Liver (tissue), 8 donors: ENCODE measurements at regions not wholly inside any gene's neighbourhood (a gene's known extent, or its start where the extent isn't known, plus 50 kb on each side); places are given as distances from the start of the nearest gene placed in this dataset.

Source experiments
- DNase-seq: peaks from one replicate; pipeline ENCODE4 v3.0.0-alpha.2; 2017; ENCODE audit warnings: low spot score
- H3K27ac ChIP-seq, 2 donors: one replicate each; pipeline ENCODE4 v1.7.0; 2013; ENCODE audit warnings: inconsistent platforms in 2 of 2, low read length in 2 of 2, control low read depth in 1 of 2, low read depth in 1 of 2, mild to moderate bottlenecking in 1 of 2
- H3K27me3 ChIP-seq, 4 donors: one replicate each; pipeline versions ENCODE4 v1.6.1 to v1.7.0; 2013; ENCODE audit warnings: low read length in 3 of 4, inconsistent platforms in 1 of 4, mild to moderate bottlenecking in 1 of 4, moderate library complexity in 1 of 4; ENCODE audit not compliant: control insufficient read depth in 4 of 4, insufficient read depth in 4 of 4
- H3K36me3 ChIP-seq, 4 donors: one replicate each; pipeline versions ENCODE4 v1.6.1 to v1.7.0; 2013; ENCODE audit warnings: low read length in 3 of 4, mild to moderate bottlenecking in 3 of 4, low read depth in 1 of 4, moderate library complexity in 1 of 4; ENCODE audit not compliant: control insufficient read depth in 4 of 4, insufficient read depth in 3 of 4
- H3K4me1 ChIP-seq, 4 donors: one replicate each; pipeline versions ENCODE4 v1.6.1 to v1.7.0; 2013; ENCODE audit warnings: low read length in 3 of 4, mild to moderate bottlenecking in 3 of 4, moderate library complexity in 1 of 4; ENCODE audit not compliant: control insufficient read depth in 4 of 4, insufficient read depth in 4 of 4
- H3K4me3 ChIP-seq, 3 donors: one replicate each; pipeline versions ENCODE4 v1.6.1 to v1.7.0; 2013; ENCODE audit warnings: low read length in 3 of 3, control low read depth in 1 of 3, low read depth in 1 of 3, mild to moderate bottlenecking in 1 of 3
- H3K9ac ChIP-seq, 2 donors: one replicate each; pipeline ENCODE4 v1.7.0; 2013; ENCODE audit warnings: low read length in 2 of 2, mild to moderate bottlenecking in 2 of 2, moderate library complexity in 2 of 2, control low read depth in 1 of 2, low read depth in 1 of 2
- H3K9me3 ChIP-seq, 4 donors: one replicate each; pipeline versions ENCODE4 v1.6.1 to v1.7.0; 2013; ENCODE audit warnings: low read length in 3 of 4; ENCODE audit not compliant: control insufficient read depth in 4 of 4
- ATF3 ChIP-seq: IDR thresholded peaks from 2 replicates; pipeline ENCODE4 v1.6.1; 2016; ENCODE audit warnings: antibody characterized with exemption
- CTCF ChIP-seq: fragments of 150-350 bp; IDR thresholded peaks from 2 replicates; pipeline ENCODE4 v1.5.1; 2017; ENCODE audit warnings: improper control_type of control experiment, low read depth, low read length; ENCODE audit not compliant: missing input control
- EGR1 ChIP-seq, 2 donors: IDR thresholded peaks; 2 replicates each; pipeline ENCODE4 v1.6.1; 2016 to 2018; ENCODE audit warnings: antibody characterized with exemption in 2 of 2, low read depth in 2 of 2
- FOXA1 ChIP-seq: IDR thresholded peaks from 2 replicates; pipeline ENCODE4 v1.6.1; 2016; ENCODE audit warnings: antibody characterized with exemption
- FOXA2 ChIP-seq: IDR thresholded peaks from 2 replicates; pipeline ENCODE4 v1.6.1; 2016; ENCODE audit warnings: antibody characterized with exemption
- GABPA ChIP-seq, 2 donors: IDR thresholded peaks in 1 of 2; conservative IDR thresholded peaks in 1 of 2; 2 replicates each; pipeline ENCODE4 v1.6.1; 2016; ENCODE audit warnings: antibody characterized with exemption in 2 of 2, mild to moderate bottlenecking in 1 of 2, moderate library complexity in 1 of 2
- HNF4A ChIP-seq, 2 donors: conservative IDR thresholded peaks; 2 replicates each; pipeline ENCODE4 v1.6.1; 2016; ENCODE audit warnings: antibody characterized with exemption in 2 of 2, mild to moderate bottlenecking in 2 of 2
- HNF4G ChIP-seq: IDR thresholded peaks from 2 replicates; pipeline ENCODE4 v1.6.1; 2016; ENCODE audit warnings: antibody characterized with exemption
- JUND ChIP-seq, 2 donors: IDR thresholded peaks; 2 replicates each; pipeline ENCODE4 v1.6.1; 2016; ENCODE audit warnings: antibody characterized with exemption in 2 of 2
- NR2F2 ChIP-seq: IDR thresholded peaks from 2 replicates; pipeline ENCODE4 v1.6.1; 2016; ENCODE audit warnings: antibody characterized with exemption
- RAD21 ChIP-seq, 2 donors: IDR thresholded peaks; 2 replicates each; pipeline ENCODE4 v1.6.1; 2016; ENCODE audit warnings: antibody characterized with exemption in 2 of 2, mild to moderate bottlenecking in 2 of 2
- REST ChIP-seq: IDR thresholded peaks from 2 replicates; pipeline ENCODE4 v1.6.1; 2016; ENCODE audit warnings: antibody characterized with exemption, mild to moderate bottlenecking
- RXRA ChIP-seq, 2 donors: IDR thresholded peaks; 2 replicates each; pipeline ENCODE4 v1.6.1; 2017 to 2018; ENCODE audit warnings: antibody characterized with exemption in 2 of 2, mild to moderate bottlenecking in 1 of 2
- SP1 ChIP-seq: IDR thresholded peaks from 2 replicates; pipeline ENCODE4 v1.6.1; 2018; ENCODE audit warnings: antibody characterized with exemption, mild to moderate bottlenecking
- TAF1 ChIP-seq: conservative IDR thresholded peaks from 2 replicates; pipeline ENCODE4 v1.6.1; 2016; ENCODE audit warnings: antibody characterized with exemption, mild to moderate bottlenecking
- YY1 ChIP-seq: IDR thresholded peaks from 2 replicates; pipeline ENCODE4 v1.6.1; 2016; ENCODE audit warnings: antibody characterized with exemption, mild to moderate bottlenecking
- WGBS: extraction: QIAGEN DNeasy Blood & Tissue Kit; methylation state at CpG from one replicate; pipeline ENCODE4 v1.1.7; 2013; 5-methylcytosine and 5-hydroxymethylcytosine counted together
- TF ChIP-seq, protein P1 (sequence below): IDR thresholded peaks from 2 replicates; pipeline ENCODE4 v1.6.1; 2016; ENCODE audit warnings: antibody characterized with exemption
- TF ChIP-seq, protein P2 (sequence below): IDR thresholded peaks from 2 replicates; pipeline ENCODE4 v1.6.1; 2016; ENCODE audit warnings: antibody characterized with exemption
- donor health status: healthy.
- donor health status: healthy.
- donor health status: healthy.
- donor health status: healthy.
- donor health status: healthy.

DNA sequence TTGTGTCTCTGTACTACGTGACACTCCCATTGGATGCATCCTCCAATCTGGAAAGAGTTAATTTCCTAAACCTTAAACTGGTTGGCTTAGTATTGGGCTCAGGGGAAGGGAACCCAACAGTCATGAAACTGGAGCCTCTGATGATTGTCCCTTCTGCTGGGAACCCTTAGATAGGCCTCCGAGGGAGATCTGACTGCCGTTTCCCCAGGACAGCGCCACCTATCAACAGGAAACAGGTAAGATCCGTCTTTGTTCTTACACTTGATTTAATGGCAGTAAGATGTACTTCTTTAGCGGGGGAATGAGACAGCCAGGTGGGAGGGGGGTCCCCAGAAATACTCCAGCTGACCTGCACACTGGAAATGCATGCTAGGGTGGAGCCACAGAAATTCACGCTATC, 1749.6 kb downstream of the SI start:
- WGBS, result 60% methylated on average over 7 of the region's 7 CpGs

More for the DNA sequence above, 1749.6 kb downstream of the SI start:
- no peaks in the 10 kb centered on the region for H3K4me1 ChIP-seq
- no peaks in the 10 kb centered on the region for H3K36me3 ChIP-seq
- no peak overlapping the region for H3K9ac ChIP-seq
- H3K27me3 ChIP-seq, result no peaks in the 10 kb centered on the region
- no peak for DNase-seq
- H3K27ac ChIP-seq, result no peak overlapping the region
- no peak overlapping the region for H3K4me3 ChIP-seq
- peaks cover 0 to 9% (median 5%) of the 10 kb centered on the region in 4 donors for H3K9me3 ChIP-seq
- TF ChIP-seq CTCF (no peak), ATF3 (no peak), GABPA (IDR thresholded peaks at IDR 0.05 in 1 of 2, conservative IDR thresholded peaks at IDR 0.05 in 1 of 2) (no peak), REST (no peak), NR2F2 (no peak), EGR1 (IDR thresholded peaks at IDR 0.05; ENCODE audit: low read depth in 2 of 2) (no peak), YY1 (no peak), HNF4A (conservative IDR thresholded peaks at IDR 0.05) (no peak), RXRA (IDR thresholded peaks at IDR 0.05) (no peak), RAD21 (IDR thresholded peaks at IDR 0.05) (no peak), FOXA2 (no peak), TAF1 (no peak), HNF4G (no peak), FOXA1 (no peak), SP1 (no peak), JUND (IDR thresholded peaks at IDR 0.05) (no peak)
- TF ChIP-seq, protein P1, sequence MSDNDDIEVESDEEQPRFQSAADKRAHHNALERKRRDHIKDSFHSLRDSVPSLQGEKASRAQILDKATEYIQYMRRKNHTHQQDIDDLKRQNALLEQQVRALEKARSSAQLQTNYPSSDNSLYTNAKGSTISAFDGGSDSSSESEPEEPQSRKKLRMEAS, result no peak
- TF ChIP-seq, protein P2, sequence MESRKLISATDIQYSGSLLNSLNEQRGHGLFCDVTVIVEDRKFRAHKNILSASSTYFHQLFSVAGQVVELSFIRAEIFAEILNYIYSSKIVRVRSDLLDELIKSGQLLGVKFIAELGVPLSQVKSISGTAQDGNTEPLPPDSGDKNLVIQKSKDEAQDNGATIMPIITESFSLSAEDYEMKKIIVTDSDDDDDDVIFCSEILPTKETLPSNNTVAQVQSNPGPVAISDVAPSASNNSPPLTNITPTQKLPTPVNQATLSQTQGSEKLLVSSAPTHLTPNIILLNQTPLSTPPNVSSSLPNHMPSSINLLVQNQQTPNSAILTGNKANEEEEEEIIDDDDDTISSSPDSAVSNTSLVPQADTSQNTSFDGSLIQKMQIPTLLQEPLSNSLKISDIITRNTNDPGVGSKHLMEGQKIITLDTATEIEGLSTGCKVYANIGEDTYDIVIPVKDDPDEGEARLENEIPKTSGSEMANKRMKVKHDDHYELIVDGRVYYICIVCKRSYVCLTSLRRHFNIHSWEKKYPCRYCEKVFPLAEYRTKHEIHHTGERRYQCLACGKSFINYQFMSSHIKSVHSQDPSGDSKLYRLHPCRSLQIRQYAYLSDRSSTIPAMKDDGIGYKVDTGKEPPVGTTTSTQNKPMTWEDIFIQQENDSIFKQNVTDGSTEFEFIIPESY, result no peak
